ENCODE measurements at regions not wholly inside any gene's neighbourhood (a gene's known extent, or its start where the extent isn't known, plus 50 kb on each side); places are given as distances from the start of the nearest gene placed in this dataset.

GRCh38 chr18:1917569-1917968 lies 653.7 kb downstream of the METTL4 start:
- Histone ChIP-seq H3K4me3 (ENCODE audit: low read depth, low read length) (no peak overlapping the region), H3K9me3 (ENCODE audit: severe bottlenecking) (peaks cover 9% of the 10 kb centered on the region), H3K36me3 (no peaks in the 10 kb centered on the region), H3K27me3 (ENCODE audit: insufficient read depth, low read depth, severe bottlenecking) (no peaks in the 10 kb centered on the region), H3K27ac (no peak overlapping the region)
- TF ChIP-seq, protein P1, sequence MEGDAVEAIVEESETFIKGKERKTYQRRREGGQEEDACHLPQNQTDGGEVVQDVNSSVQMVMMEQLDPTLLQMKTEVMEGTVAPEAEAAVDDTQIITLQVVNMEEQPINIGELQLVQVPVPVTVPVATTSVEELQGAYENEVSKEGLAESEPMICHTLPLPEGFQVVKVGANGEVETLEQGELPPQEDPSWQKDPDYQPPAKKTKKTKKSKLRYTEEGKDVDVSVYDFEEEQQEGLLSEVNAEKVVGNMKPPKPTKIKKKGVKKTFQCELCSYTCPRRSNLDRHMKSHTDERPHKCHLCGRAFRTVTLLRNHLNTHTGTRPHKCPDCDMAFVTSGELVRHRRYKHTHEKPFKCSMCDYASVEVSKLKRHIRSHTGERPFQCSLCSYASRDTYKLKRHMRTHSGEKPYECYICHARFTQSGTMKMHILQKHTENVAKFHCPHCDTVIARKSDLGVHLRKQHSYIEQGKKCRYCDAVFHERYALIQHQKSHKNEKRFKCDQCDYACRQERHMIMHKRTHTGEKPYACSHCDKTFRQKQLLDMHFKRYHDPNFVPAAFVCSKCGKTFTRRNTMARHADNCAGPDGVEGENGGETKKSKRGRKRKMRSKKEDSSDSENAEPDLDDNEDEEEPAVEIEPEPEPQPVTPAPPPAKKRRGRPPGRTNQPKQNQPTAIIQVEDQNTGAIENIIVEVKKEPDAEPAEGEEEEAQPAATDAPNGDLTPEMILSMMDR (IDR thresholded peaks at IDR 0.05; ENCODE audit: low read depth, low read length): no peak
- DNase-seq: no peak

DNA sequence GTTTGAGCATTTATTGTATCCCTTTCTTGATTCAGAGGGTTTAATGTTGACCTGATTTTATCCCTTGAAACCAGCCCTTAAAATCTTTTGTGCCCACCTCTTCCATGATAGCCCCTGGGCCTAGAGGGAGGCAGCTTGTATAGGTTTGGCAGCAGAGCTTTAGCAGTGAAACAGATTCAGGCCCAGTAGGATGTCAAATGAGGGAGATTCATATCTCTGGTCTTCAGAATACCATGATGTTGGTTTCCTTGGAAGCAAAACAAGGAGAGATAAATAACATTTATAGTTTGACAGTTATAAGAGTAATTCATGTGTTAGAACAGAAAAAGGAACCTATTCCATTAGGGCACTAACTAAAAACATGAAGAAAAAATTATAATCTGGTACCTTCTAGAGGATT lies 649.2 kb downstream of the METTL4 start:
- DNase-seq: no peak
- Histone ChIP-seq H3K27me3 (ENCODE audit: insufficient read depth, low read depth, severe bottlenecking) (no peaks in the 10 kb centered on the region), H3K27ac (no peak overlapping the region), H3K36me3 (no peaks in the 10 kb centered on the region), H3K9me3 (ENCODE audit: severe bottlenecking) (no peaks in the 10 kb centered on the region), H3K4me3 (ENCODE audit: low read depth, low read length) (no peak overlapping the region)
- TF ChIP-seq, protein P1 (IDR thresholded peaks at IDR 0.05; ENCODE audit: low read depth, low read length): no peak

- Histone ChIP-seq H3K36me3 (no peaks in the 10 kb centered on the region), H3K4me3 (ENCODE audit: low read depth, low read length) (no peak overlapping the region), H3K9me3 (ENCODE audit: severe bottlenecking) (no peaks in the 10 kb centered on the region), H3K27ac (no peak overlapping the region), H3K27me3 (ENCODE audit: insufficient read depth, low read depth, severe bottlenecking) (no peaks in the 10 kb centered on the region)
- no peak for DNase-seq
- TF ChIP-seq, protein P1 (IDR thresholded peaks at IDR 0.05; ENCODE audit: low read depth, low read length): no peak
Measured at GRCh38 chr18:1928711-1929110, 642.6 kb downstream of the METTL4 start.

- H3K27ac ChIP-seq: no peak overlapping the region
- DNase-seq: no peak
- H3K27me3 ChIP-seq (ENCODE audit: insufficient read depth, low read depth, severe bottlenecking): no peaks in the 10 kb centered on the region
- H3K9me3 ChIP-seq (ENCODE audit: severe bottlenecking): no peaks in the 10 kb centered on the region
- TF ChIP-seq, protein P1 (IDR thresholded peaks at IDR 0.05; ENCODE audit: low read depth, low read length): no peak
- H3K36me3 ChIP-seq: no peaks in the 10 kb centered on the region
- H3K4me3 ChIP-seq (ENCODE audit: low read depth, low read length): no peak overlapping the region
Measured at GRCh38 chr18:1929720-1930119, 641.6 kb downstream of the METTL4 start.

DNA sequence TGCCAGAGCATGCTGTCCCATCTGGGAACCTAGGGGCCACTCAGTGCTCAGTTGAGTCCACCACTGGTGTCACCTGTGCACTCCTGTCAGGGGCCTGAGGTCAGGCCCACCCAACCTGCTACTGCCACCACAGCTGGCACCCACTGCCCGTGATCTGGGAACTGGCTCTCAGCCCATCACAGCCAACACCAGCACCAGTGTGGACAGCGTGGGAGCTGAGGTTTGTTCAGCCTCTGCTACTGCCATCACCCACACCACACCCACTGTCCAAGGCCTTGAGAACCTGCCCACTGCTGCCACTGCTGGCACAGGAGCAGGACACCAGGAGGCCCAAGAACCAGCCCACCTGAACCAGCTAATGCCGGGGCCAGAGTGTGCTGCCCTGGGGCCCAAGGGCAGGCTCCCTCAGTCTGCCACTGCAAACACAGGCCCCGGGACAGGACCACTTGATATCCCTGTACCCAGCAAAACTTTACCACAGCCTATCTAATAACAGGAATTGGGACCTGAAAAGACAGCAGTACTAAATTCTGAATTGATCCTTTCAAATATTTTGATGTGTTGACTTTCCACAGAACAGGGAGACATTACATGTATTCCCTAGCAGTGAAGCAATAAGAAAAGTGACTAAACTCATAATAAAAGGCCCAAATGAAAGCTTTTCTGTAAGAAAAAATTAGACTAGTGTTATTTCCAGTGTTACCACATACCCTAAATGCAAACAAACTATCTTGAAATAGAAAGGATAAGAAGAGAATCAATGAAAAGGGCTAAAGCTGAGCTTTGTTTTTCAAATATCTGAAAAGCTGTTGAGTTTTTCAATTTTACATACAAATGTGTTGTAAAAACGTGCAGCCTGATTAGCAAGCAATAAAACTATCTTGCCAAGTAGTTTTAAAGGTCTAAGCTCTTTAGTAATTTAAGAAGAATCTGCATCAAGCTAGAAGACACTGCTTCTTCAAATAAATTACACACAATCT lies 640.7 kb downstream of the METTL4 start:
- no peak for DNase-seq
- TF ChIP-seq, protein P1 (IDR thresholded peaks at IDR 0.05; ENCODE audit: low read depth, low read length): no peak
- H3K27me3 ChIP-seq (ENCODE audit: insufficient read depth, low read depth, severe bottlenecking): no peaks in the 10 kb centered on the region

More for the DNA sequence above, 640.7 kb downstream of the METTL4 start:
- no peaks in the 10 kb centered on the region for H3K36me3 ChIP-seq
- H3K4me3 ChIP-seq (ENCODE audit: low read depth, low read length): no peak overlapping the region
- H3K27ac ChIP-seq: no peak overlapping the region
- H3K9me3 ChIP-seq (ENCODE audit: severe bottlenecking): no peaks in the 10 kb centered on the region
